ENCODE measurements at regions not wholly inside any gene's neighbourhood (a gene's known extent, or its start where the extent isn't known, plus 50 kb on each side); places are given as distances from the start of the nearest gene placed in this dataset.

DNA sequence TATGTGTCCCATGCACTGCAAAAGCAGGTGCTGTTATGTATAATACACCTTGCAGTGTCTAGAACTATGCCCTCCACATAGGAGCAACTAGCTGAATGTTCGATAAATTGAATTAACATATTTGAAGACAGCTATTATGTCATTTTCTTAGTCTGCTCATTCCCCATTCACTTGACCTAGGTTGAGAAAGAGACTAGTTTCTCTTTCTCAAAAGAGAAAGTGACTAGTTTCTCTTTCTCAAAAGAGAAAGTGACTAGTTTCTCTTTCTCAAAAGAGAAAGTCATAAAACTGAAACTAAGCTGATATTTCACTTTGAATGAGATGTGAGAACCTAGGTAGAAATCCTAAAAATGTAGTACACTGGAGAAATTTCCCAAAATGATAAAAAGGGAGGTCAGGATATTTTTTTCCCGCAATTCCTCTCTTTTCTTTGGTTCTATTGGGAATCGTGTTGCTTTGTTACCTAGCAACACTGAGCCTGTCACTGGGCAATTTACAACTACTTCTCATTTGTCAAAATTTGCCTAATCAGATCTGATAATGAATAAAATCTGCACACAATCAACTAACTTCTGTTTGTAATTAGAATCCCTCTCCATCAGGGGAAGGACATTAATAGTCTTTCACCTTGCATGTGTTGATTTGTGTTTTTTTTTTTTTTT, 132.0 kb upstream of the GRIA1 start:
- TF ChIP-seq ZNF677 (tag by site-specific recombination; IDR thresholded peaks at IDR 0.05) (no peak), PRDM1 (tag by site-specific recombination; IDR thresholded peaks at IDR 0.05) (peak; percentile 67)
- Histone ChIP-seq H3K27ac (ENCODE audit: extremely low read depth, low read depth, low read length) (no peak overlapping the region), H3K4me1 (ENCODE audit: control insufficient read depth, insufficient read depth, low read length) (peaks cover 2% of the 10 kb centered on the region), H3K9me3 (ENCODE audit: control insufficient read depth, insufficient read depth, low read depth, low read length) (no peaks in the 10 kb centered on the region), H3K36me3 (ENCODE audit: control insufficient read depth in 2 of 2, insufficient read depth in 1 of 2, low read length in 2 of 2) (no peaks in the 10 kb centered on the region), H3K4me3 (ENCODE audit: low read depth, low read length) (no peak overlapping the region)
- ChIA-PET POLR2A (no interaction called here), CTCF (no interaction called here)

- ChIA-PET POLR2A (no interaction called here), CTCF (no interaction called here)
- H3K27ac ChIP-seq (ENCODE audit: extremely low read depth, low read depth, low read length): no peak overlapping the region
- TF ChIP-seq PRDM6 (tag by site-specific recombination; IDR thresholded peaks at IDR 0.05) (no peak), ZNF404 (tag by site-specific recombination; IDR thresholded peaks at IDR 0.05) (no peak), KLF9 (tag by site-specific recombination; IDR thresholded peaks at IDR 0.05; ENCODE audit: low read depth) (no peak), ZNF664 (tag by site-specific recombination; IDR thresholded peaks at IDR 0.05) (no peak), ZNF2 (tag by site-specific recombination; IDR thresholded peaks at IDR 0.05) (no peak), ZNF621 (tag by site-specific recombination; IDR thresholded peaks at IDR 0.05) (no peak), RBAK (tag by site-specific recombination; IDR thresholded peaks at IDR 0.05) (no peak), SP7 (tag by site-specific recombination; IDR thresholded peaks at IDR 0.05) (no peak), ZBTB20 (tag by site-specific recombination; IDR thresholded peaks at IDR 0.05) (no peak), ZSCAN18 (tag by site-specific recombination; IDR thresholded peaks at IDR 0.05) (no peak), REPIN1 (tag by site-specific recombination; IDR thresholded peaks at IDR 0.05; ENCODE audit: low read depth) (no peak), GLIS2 (tag by site-specific recombination; IDR thresholded peaks at IDR 0.05) (no peak), ZNF600 (tag by site-specific recombination; IDR thresholded peaks at IDR 0.05) (no peak), ZNF341 (tag by site-specific recombination; IDR thresholded peaks at IDR 0.05; ENCODE audit: low read depth) (no peak), ZNF514 (tag by site-specific recombination; IDR thresholded peaks at IDR 0.05) (no peak), ZNF580 (tag by site-specific recombination; IDR thresholded peaks at IDR 0.05) (no peak), IKZF3 (tag by site-specific recombination; IDR thresholded peaks at IDR 0.05) (no peak)
- TF ChIP-seq, protein P1, sequence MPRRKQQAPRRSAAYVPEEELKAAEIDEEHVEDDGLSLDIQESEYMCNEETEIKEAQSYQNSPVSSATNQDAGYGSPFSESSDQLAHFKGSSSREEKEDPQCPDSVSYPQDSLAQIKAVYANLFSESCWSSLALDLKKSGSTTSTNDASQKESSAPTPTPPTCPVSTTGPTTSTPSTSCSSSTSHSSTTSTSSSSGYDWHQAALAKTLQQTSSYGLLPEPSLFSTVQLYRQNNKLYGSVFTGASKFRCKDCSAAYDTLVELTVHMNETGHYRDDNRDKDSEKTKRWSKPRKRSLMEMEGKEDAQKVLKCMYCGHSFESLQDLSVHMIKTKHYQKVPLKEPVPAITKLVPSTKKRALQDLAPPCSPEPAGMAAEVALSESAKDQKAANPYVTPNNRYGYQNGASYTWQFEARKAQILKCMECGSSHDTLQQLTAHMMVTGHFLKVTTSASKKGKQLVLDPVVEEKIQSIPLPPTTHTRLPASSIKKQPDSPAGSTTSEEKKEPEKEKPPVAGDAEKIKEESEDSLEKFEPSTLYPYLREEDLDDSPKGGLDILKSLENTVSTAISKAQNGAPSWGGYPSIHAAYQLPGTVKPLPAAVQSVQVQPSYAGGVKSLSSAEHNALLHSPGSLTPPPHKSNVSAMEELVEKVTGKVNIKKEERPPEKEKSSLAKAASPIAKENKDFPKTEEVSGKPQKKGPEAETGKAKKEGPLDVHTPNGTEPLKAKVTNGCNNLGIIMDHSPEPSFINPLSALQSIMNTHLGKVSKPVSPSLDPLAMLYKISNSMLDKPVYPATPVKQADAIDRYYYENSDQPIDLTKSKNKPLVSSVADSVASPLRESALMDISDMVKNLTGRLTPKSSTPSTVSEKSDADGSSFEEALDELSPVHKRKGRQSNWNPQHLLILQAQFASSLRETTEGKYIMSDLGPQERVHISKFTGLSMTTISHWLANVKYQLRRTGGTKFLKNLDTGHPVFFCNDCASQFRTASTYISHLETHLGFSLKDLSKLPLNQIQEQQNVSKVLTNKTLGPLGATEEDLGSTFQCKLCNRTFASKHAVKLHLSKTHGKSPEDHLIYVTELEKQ (tag by site-specific recombination; IDR thresholded peaks at IDR 0.05; ENCODE audit: borderline replicate concordance): no peak
- H3K4me3 ChIP-seq (ENCODE audit: low read depth, low read length): no peak overlapping the region
- H3K9me3 ChIP-seq (ENCODE audit: control insufficient read depth, insufficient read depth, low read depth, low read length): no peaks in the 10 kb centered on the region
- H3K4me1 ChIP-seq (ENCODE audit: control insufficient read depth, insufficient read depth, low read length): no peaks in the 10 kb centered on the region
- no peaks in the 10 kb centered on the region for H3K36me3 ChIP-seq (ENCODE audit: control insufficient read depth in 2 of 2, insufficient read depth in 1 of 2, low read length in 2 of 2)
Observed at GRCh38 chr5:153360860-153361259, 129.6 kb upstream of the GRIA1 start.
